HepG2 (cell line): ENCODE measurements at regions not wholly inside any gene's neighbourhood (a gene's known extent, or its start where the extent isn't known, plus 50 kb on each side); places are given as distances from the start of the nearest gene placed in this dataset.

Source experiments
- ATAC-seq: fragments of 200-7000 bp; cut with Tn5 transposase; 3 replicates; pipeline ENCODE4 v1.9.1; 2020; ENCODE audit warnings: mild to moderate bottlenecking, moderate library complexity
- BruUV-seq: library from RNA; stranded (reverse); fragments of 400-500 nt; replicated peaks from 2 replicates; lab custom pipeline; 2021; lab: Mats Ljungman, UMichigan
- CTCF ChIA-PET: fragments of 300-600 bp; formaldehyde crosslinking; extraction: SDS; loops from one replicate; lab custom pipeline; 2021; ENCODE audit warnings: low total read pairs, inconsistent platforms, low intra/inter-chr PET ratio; lab: Yijun Ruan, JAX
- POLR2A ChIA-PET: fragments of 350-600 bp; sonication (Branson Sonifier 250); formaldehyde crosslinking; loops from one replicate; lab custom pipeline; 2020; ENCODE audit warnings: antibody characterized with exemption, inconsistent platforms; lab: Yijun Ruan, JAX
- DNase-seq: peaks from one replicate; pipeline ENCODE4 v3.0.0-alpha.2; 2015; ENCODE audit warnings: low spot score
- FAIRE-seq: peaks from 3 replicates; lab custom pipeline; 2011; peaks lifted over from hg19 to GRCh38; lab: Jason Lieb, UNC
- H2AFZ ChIP-seq: one replicate; pipeline ENCODE4 v1.6.1; 2011; ENCODE audit warnings: low read length, inconsistent platforms
- H3K27ac ChIP-seq: fragments of 300-600 bp; 3 replicates; pipeline ENCODE4 v1.8.0; 2011; ENCODE audit warnings: mixed run types, mild to moderate bottlenecking, mixed read lengths, low read length, inconsistent platforms; ENCODE audit not compliant: insufficient read depth; ENCODE audit errors: extremely low read length
- H3K27me3 ChIP-seq, 2 experiments: fragments of 200-600 bp in 1 of 2; 2 replicates in 1 of 2; 3 replicates in 1 of 2; pipeline versions ENCODE4 v1.6.0 to v1.8.0; 2011; ENCODE audit warnings: low read length in 2 of 2, mild to moderate bottlenecking in 2 of 2, moderate library complexity in 2 of 2, inconsistent platforms in 1 of 2; ENCODE audit not compliant: insufficient read depth in 2 of 2, control insufficient read depth in 1 of 2
- H3K36me3 ChIP-seq, 2 experiments: fragments of 200-600 bp in 1 of 2; replicated peaks in 1 of 2; 2 replicates in 1 of 2; 3 replicates in 1 of 2; pipeline versions ENCODE4 v1.5.1 to v1.8.0; 2011; ENCODE audit warnings: low read length in 2 of 2, inconsistent platforms in 1 of 2; ENCODE audit not compliant: insufficient read depth in 2 of 2, control insufficient read depth in 1 of 2
- H3K4me1 ChIP-seq: 2 replicates; pipeline ENCODE4 v1.5.1; 2012; ENCODE audit warnings: low read length, inconsistent platforms; ENCODE audit not compliant: insufficient read depth
- H3K4me2 ChIP-seq: 2 replicates; pipeline ENCODE4 v1.6.0; 2011; ENCODE audit warnings: low read depth, low read length, inconsistent platforms
- H3K4me3 ChIP-seq, 3 experiments: fragments of 200-600 bp in 1 of 3; sonication (generic), shearing (Covaris generic) in 1 of 3; replicated peaks in 1 of 3; 2 replicates each; pipeline ENCODE4 v1.5.1; 2011 to 2016; ENCODE audit warnings: low read length in 3 of 3, inconsistent platforms in 2 of 3, low read depth in 2 of 3, mild to moderate bottlenecking in 2 of 3, control low read depth in 1 of 3, mixed read lengths in 1 of 3; ENCODE audit not compliant: insufficient read depth in 1 of 3
- H3K79me2 ChIP-seq: one replicate; pipeline ENCODE4 v1.6.1; 2011; ENCODE audit warnings: low read length, inconsistent platforms; ENCODE audit not compliant: insufficient read depth
- H3K9ac ChIP-seq: 2 replicates; pipeline ENCODE4 v1.6.0; 2011; ENCODE audit warnings: mild to moderate bottlenecking, low read depth, low read length, inconsistent platforms; ENCODE audit not compliant: insufficient read depth
- H3K9me3 ChIP-seq: 2 replicates; pipeline ENCODE4 v1.5.1; 2012; ENCODE audit warnings: mild to moderate bottlenecking, low read length
- H4K20me1 ChIP-seq: 2 replicates; pipeline ENCODE4 v1.6.0; 2011; ENCODE audit warnings: inconsistent platforms, mild to moderate bottlenecking, low read length, moderate library complexity; ENCODE audit not compliant: insufficient read depth
- ATRX ChIP-seq: sonication (generic); formaldehyde crosslinking; IDR thresholded peaks from 2 replicates; pipeline ENCODE4 v1.4.0; 2020; ENCODE audit warnings: missing genetic modification reagents, borderline replicate concordance
- CREB1 ChIP-seq, 2 experiments: fragments of 450-650 bp in 1 of 2; IDR thresholded peaks; 2 replicates each; pipeline ENCODE4 v1.6.1; 2016 to 2017; ENCODE audit warnings: control low read depth in 1 of 2, mild to moderate bottlenecking in 1 of 2, missing compliant biosample characterization in 1 of 2, missing genetic modification characterization in 1 of 2
- HCFC1 ChIP-seq: fragments of 150-350 bp; IDR thresholded peaks from 2 replicates; pipeline ENCODE4 v1.6.1; 2014; ENCODE audit warnings: low read depth, low read length
- HMG20A ChIP-seq: IDR thresholded peaks from 2 replicates; pipeline ENCODE4 v1.6.1; 2016; ENCODE audit warnings: borderline replicate concordance
- NR2F6 ChIP-seq, 2 experiments: IDR thresholded peaks; 2 replicates each; pipeline ENCODE4 v1.6.1; 2016; ENCODE audit warnings: antibody characterized with exemption in 1 of 2, mild to moderate bottlenecking in 1 of 2
- RARG ChIP-seq: sonication (generic); formaldehyde crosslinking; IDR thresholded peaks from 2 replicates; pipeline ENCODE4 v1.4.0; 2020; ENCODE audit warnings: low read depth, mild to moderate bottlenecking, missing genetic modification reagents
- U2AF1 ChIP-seq: fragments of 200-400 bp; formaldehyde crosslinking; optimal IDR thresholded peaks from 2 replicates; pipeline ENCODE3; 2017; ENCODE audit warnings: mild to moderate bottlenecking, low read depth, low read length
- ZBTB7B ChIP-seq: sonication (generic); formaldehyde crosslinking; IDR thresholded peaks from 2 replicates; pipeline ENCODE4 v1.4.0; 2020; ENCODE audit warnings: missing genetic modification reagents
- ZKSCAN8 ChIP-seq: IDR thresholded peaks from 2 replicates; pipeline ENCODE4 v1.6.1; 2016; ENCODE audit warnings: borderline replicate concordance, missing genetic modification reagents, missing compliant biosample characterization
- ZMYM3 ChIP-seq: sonication (generic); formaldehyde crosslinking; IDR thresholded peaks from 2 replicates; pipeline ENCODE4 v1.5.1; 2020; ENCODE audit warnings: mild to moderate bottlenecking, missing genetic modification reagents
- ZNF281 ChIP-seq: sonication (generic); formaldehyde crosslinking; IDR thresholded peaks from 2 replicates; pipeline ENCODE4 v1.4.0; 2020; ENCODE audit warnings: missing genetic modification reagents, borderline replicate concordance
- WGBS: methylation state at CpG from one replicate; pipeline ENCODE4 v1.1.6; 2017; ENCODE audit warnings: low lambda C conversion rate; 5-methylcytosine and 5-hydroxymethylcytosine counted together
- in situ Hi-C: cut with HindIII; loops from 2 replicates; pipeline ENCODE4 v1.10.0; 2017; ENCODE audit warnings: low pct_unique_long_range_greater_than_20kb; ENCODE audit not compliant: extremely low pct_ligation_motif_present
- intact Hi-C: fragments of 100-400 bp; cut with micrococcal nuclease; formaldehyde crosslinking; loops from one replicate; pipeline ENCODE4 v1.10.0; 2022; ENCODE audit not compliant: unreplicated experiment

GRCh38 chr12:43029971-43030370 is 440.4 kb upstream of the PRICKLE1 start:
- in situ Hi-C loops, result no loop called here

More at GRCh38 chr12:43029971-43030370, 440.4 kb upstream of the PRICKLE1 start:
- Histone ChIP-seq H2AFZ (no peak overlapping the region), H3K9me3 (peaks cover 4% of the 10 kb centered on the region; the same call in 1 of the 2 replicates), H3K4me2 (no peak overlapping the region), H3K9ac (no peak overlapping the region), H3K4me1 (no peaks in the 10 kb centered on the region), H4K20me1 (no peaks in the 10 kb centered on the region), H3K27me3 (no peaks in the 10 kb centered on the region), H3K4me3 (no peak overlapping the region), H3K27ac (no peak overlapping the region), H3K36me3 (no peaks in the 10 kb centered on the region), H3K79me2 (no peaks in the 10 kb centered on the region)
- TF ChIP-seq ZNF281 (CRISPR knock-in tag) (no peak), ZMYM3 (no peak), HCFC1 (no peak), NR2F6 (IDR thresholded peaks at IDR 0.05) (no peak), NR2F6 (CRISPR knock-in tag; IDR thresholded peaks at IDR 0.05) (no peak), ZKSCAN8 (no peak), CREB1 (IDR thresholded peaks at IDR 0.05) (no peak), CREB1 (CRISPR knock-in tag; IDR thresholded peaks at IDR 0.05) (no peak), ATRX (no peak), HMG20A (no peak), ZBTB7B (CRISPR knock-in tag) (no peak), RARG (CRISPR knock-in tag) (no peak), U2AF1 (no peak)
- DNase-seq (no peak), ATAC-seq (no peak), FAIRE-seq (no peak)
- CTCF ChIA-PET, result no interaction called here
- no TSS peak for BruUV-seq
- POLR2A ChIA-PET, result no interaction called here
- intact Hi-C loops, result no loop called here
- 5% methylated on average over 2 of the region's 2 CpGs for WGBS
